ENCODE measurements at regions not wholly inside any gene's neighbourhood (a gene's known extent, or its start where the extent isn't known, plus 50 kb on each side); places are given as distances from the start of the nearest gene placed in this dataset.

- H3K4me2 ChIP-seq (ENCODE audit: insufficient read depth, low read length) = no peak overlapping the region
- H3K27me3 ChIP-seq (ENCODE audit: insufficient read depth, low read length) = no peaks in the 10 kb centered on the region
- no peak overlapping the region for H3K4me3 ChIP-seq (ENCODE audit: insufficient read depth, low read length)
- H2AFZ ChIP-seq (ENCODE audit: low read length) = no peak overlapping the region
- H3K79me2 ChIP-seq (ENCODE audit: insufficient read depth, low read length) = no peaks in the 10 kb centered on the region
- peaks cover 40% of the 10 kb centered on the region for H3K4me1 ChIP-seq (ENCODE audit: insufficient read depth, low read length)
- TF ChIP-seq, protein P1, sequence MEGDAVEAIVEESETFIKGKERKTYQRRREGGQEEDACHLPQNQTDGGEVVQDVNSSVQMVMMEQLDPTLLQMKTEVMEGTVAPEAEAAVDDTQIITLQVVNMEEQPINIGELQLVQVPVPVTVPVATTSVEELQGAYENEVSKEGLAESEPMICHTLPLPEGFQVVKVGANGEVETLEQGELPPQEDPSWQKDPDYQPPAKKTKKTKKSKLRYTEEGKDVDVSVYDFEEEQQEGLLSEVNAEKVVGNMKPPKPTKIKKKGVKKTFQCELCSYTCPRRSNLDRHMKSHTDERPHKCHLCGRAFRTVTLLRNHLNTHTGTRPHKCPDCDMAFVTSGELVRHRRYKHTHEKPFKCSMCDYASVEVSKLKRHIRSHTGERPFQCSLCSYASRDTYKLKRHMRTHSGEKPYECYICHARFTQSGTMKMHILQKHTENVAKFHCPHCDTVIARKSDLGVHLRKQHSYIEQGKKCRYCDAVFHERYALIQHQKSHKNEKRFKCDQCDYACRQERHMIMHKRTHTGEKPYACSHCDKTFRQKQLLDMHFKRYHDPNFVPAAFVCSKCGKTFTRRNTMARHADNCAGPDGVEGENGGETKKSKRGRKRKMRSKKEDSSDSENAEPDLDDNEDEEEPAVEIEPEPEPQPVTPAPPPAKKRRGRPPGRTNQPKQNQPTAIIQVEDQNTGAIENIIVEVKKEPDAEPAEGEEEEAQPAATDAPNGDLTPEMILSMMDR (IDR thresholded peaks at IDR 0.05; ENCODE audit: extremely low read depth, low read depth, low read length) = no peak
- H3K27ac ChIP-seq (ENCODE audit: low read depth, low read length) = no peak overlapping the region
- H3K9me3 ChIP-seq (ENCODE audit: low read depth, low read length) = no peaks in the 10 kb centered on the region
- H4K20me1 ChIP-seq (ENCODE audit: insufficient read depth, low read length) = no peaks in the 10 kb centered on the region
- no peak for DNase-seq (ENCODE audit: insufficient read length, low spot score, missing footprints)
- no peaks in the 10 kb centered on the region for H3K36me3 ChIP-seq (ENCODE audit: insufficient read depth, low read length)
Measured at GRCh38 chr2:39515273-39515896, 78.3 kb upstream of the MAP4K3 start.

DNA sequence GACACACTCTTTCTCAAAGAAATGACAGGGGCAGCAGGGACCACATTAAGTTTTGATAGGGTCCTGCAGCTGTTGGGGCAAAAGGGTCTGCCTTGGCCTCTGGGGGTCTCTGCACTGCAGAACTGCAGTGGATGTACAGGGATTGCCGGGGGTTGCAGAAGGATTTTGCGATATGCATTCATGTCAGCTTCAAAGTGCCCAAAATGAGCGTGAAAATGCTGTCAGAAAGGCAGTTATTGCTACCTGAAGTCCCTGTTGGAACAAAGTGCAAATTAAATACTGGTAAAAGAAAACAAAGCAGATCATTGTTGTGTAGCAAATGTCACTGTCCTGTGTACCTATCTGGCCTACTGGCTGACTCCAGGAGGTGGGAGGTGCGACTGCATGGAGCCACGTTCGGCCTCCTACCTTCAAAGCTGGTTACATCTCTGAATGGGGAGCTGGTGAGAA lies 78.8 kb upstream of the MAP4K3 start:
- no peak for DNase-seq (ENCODE audit: insufficient read length, low spot score, missing footprints)
- H3K79me2 ChIP-seq (ENCODE audit: insufficient read depth, low read length) = no peaks in the 10 kb centered on the region
- H3K4me3 ChIP-seq (ENCODE audit: insufficient read depth, low read length) = no peak overlapping the region
- peaks cover 40% of the 10 kb centered on the region for H3K4me1 ChIP-seq (ENCODE audit: insufficient read depth, low read length)
- H3K27me3 ChIP-seq (ENCODE audit: insufficient read depth, low read length) = no peaks in the 10 kb centered on the region
- H3K4me2 ChIP-seq (ENCODE audit: insufficient read depth, low read length) = no peak overlapping the region
- no peaks in the 10 kb centered on the region for H3K9me3 ChIP-seq (ENCODE audit: low read depth, low read length)
- H4K20me1 ChIP-seq (ENCODE audit: insufficient read depth, low read length) = no peaks in the 10 kb centered on the region
- H3K36me3 ChIP-seq (ENCODE audit: insufficient read depth, low read length) = no peaks in the 10 kb centered on the region
- H3K27ac ChIP-seq (ENCODE audit: low read depth, low read length) = no peak overlapping the region
- TF ChIP-seq, protein P1 (IDR thresholded peaks at IDR 0.05; ENCODE audit: extremely low read depth, low read depth, low read length) = no peak
- H2AFZ ChIP-seq (ENCODE audit: low read length) = no peak overlapping the region

DNA sequence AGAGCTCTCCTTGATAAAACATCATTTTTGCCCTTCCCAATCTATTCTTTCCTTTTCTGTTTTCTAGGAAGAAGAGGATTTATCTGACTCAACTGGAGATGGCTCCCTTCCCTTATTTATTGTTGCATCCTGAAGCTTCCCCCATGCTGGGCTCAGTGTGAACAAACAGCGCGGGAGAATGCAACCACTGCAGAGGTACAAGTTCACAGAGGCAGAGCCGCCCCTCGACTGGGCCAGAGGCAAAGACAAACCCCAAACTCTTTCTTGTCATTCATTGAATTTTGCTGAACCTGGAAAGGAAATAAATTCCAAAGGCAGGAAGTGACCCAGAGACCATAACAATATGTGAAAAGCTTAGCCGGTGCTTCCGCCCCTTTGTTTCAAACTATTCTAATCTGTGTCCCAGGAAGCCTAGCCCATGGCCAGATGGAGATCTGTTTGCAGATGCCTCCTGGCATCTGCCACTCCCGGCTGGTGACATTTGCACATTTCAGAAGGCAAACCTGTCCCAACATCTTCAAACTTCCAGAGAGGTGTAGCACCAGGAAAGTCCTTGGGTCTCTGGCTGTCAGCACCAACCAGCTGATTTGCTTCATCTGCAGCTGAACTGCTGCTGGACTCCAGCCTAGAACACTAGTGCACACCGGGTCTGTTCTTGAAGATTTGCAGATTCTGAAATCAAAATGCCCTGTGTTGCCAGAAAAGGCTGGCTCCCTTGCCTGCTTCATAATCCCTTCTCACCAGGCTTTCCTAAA lies 79.4 kb upstream of the MAP4K3 start:
- H4K20me1 ChIP-seq (ENCODE audit: insufficient read depth, low read length) = no peaks in the 10 kb centered on the region
- H3K27me3 ChIP-seq (ENCODE audit: insufficient read depth, low read length) = no peaks in the 10 kb centered on the region
- peak overlapping the region; percentile 16 for H3K4me2 ChIP-seq (ENCODE audit: insufficient read depth, low read length)
- H3K27ac ChIP-seq (ENCODE audit: low read depth, low read length) = no peak overlapping the region
- H2AFZ ChIP-seq (ENCODE audit: low read length) = no peak overlapping the region
- H3K9me3 ChIP-seq (ENCODE audit: low read depth, low read length) = no peaks in the 10 kb centered on the region
- peaks cover 38% of the 10 kb centered on the region for H3K4me1 ChIP-seq (ENCODE audit: insufficient read depth, low read length)
- TF ChIP-seq, protein P1 (IDR thresholded peaks at IDR 0.05; ENCODE audit: extremely low read depth, low read depth, low read length) = no peak
- DNase-seq (ENCODE audit: insufficient read length, low spot score, missing footprints) = no peak
- no peak overlapping the region for H3K4me3 ChIP-seq (ENCODE audit: insufficient read depth, low read length)
- no peaks in the 10 kb centered on the region for H3K79me2 ChIP-seq (ENCODE audit: insufficient read depth, low read length)
- H3K36me3 ChIP-seq (ENCODE audit: insufficient read depth, low read length) = no peaks in the 10 kb centered on the region

DNA sequence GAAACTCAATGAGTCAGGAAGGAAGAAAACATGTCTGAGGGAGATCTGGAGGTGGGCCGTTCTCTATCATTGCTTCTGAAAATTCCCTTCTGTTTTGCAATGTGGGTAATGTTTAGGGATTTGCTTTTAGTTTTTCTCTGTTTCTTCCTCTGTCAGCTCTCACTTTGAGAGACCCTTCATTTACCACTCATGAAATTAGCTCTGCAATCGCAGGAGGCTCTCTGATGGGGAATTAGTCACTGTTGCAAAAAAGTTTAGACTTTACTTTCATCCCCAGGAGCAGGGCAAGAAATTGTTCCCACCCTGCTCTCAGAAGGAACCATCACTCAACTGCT lies 80.0 kb upstream of the MAP4K3 start:
- Histone ChIP-seq H3K79me2 (ENCODE audit: insufficient read depth, low read length) (no peaks in the 10 kb centered on the region), H2AFZ (ENCODE audit: low read length) (no peak overlapping the region), H3K36me3 (ENCODE audit: insufficient read depth, low read length) (no peaks in the 10 kb centered on the region), H3K27ac (ENCODE audit: low read depth, low read length) (peak overlapping the region; percentile 6), H3K4me2 (ENCODE audit: insufficient read depth, low read length) (peak overlapping the region; percentile 16), H3K4me1 (ENCODE audit: insufficient read depth, low read length) (peaks cover 32% of the 10 kb centered on the region), H3K27me3 (ENCODE audit: insufficient read depth, low read length) (no peaks in the 10 kb centered on the region), H3K9me3 (ENCODE audit: low read depth, low read length) (no peaks in the 10 kb centered on the region), H3K4me3 (ENCODE audit: insufficient read depth, low read length) (no peak overlapping the region), H4K20me1 (ENCODE audit: insufficient read depth, low read length) (no peaks in the 10 kb centered on the region)
- TF ChIP-seq, protein P1 (IDR thresholded peaks at IDR 0.05; ENCODE audit: extremely low read depth, low read depth, low read length) = no peak
- no peak for DNase-seq (ENCODE audit: insufficient read length, low spot score, missing footprints)
